Frontal cortex (tissue), 3 donors: ENCODE measurements at regions not wholly inside any gene's neighbourhood (a gene's known extent, or its start where the extent isn't known, plus 50 kb on each side); places are given as distances from the start of the nearest gene placed in this dataset.
"Not testable (repeated sequence)": the region's sequence is repeated elsewhere in the genome, so short reads cannot be mapped to it uniquely, and the experiment has no call there.

Source experiments
- DNase-seq, 2 donors: peaks; one replicate each; pipeline ENCODE4 v3.0.0; 2012; ENCODE audit warnings: low spot score in 2 of 2
- FAIRE-seq: peaks from 2 replicates; lab custom pipeline; 2012; peaks lifted over from hg19 to GRCh38; lab: Jason Lieb, UNC
- donor health status: control.
- donor health status: control.
- donor health status: control.

DNA sequence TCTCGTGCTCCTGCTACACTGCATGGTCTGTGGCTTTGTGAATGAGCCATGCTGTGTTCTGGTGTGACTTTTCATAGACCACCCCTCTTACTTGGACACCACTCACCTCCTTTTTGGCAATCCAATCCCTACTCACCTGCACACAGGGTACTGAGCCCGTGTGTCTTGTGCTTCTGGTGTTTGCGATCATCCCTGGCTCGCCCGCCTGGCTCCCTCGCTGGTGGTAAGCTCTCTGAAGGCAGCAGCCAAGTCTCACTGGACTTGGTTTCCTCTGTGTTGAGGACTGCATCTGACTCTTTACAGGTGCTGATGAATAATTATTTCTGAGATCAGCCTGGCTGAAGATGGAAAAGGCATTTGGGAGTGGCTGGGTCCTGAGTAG lies 276.8 kb downstream of the TSN start:
- no peak for DNase-seq
- FAIRE-seq, result no peak

GRCh38 chr2:122033778-122034177 lies 278.3 kb downstream of the TSN start:
- no peak for DNase-seq
- no peak for FAIRE-seq

- FAIRE-seq, result no peak
- DNase-seq, result no peak
Measured at GRCh38 chr2:122034344-122034743, 278.9 kb downstream of the TSN start.

GRCh38 chr2:122034777-122035176 lies 279.3 kb downstream of the TSN start:
- FAIRE-seq (no peak), DNase-seq (no peak)

- not testable (repeated sequence) for DNase-seq, FAIRE-seq
Measured at GRCh38 chr2:122038816-122039215, 283.4 kb downstream of the TSN start.

DNA sequence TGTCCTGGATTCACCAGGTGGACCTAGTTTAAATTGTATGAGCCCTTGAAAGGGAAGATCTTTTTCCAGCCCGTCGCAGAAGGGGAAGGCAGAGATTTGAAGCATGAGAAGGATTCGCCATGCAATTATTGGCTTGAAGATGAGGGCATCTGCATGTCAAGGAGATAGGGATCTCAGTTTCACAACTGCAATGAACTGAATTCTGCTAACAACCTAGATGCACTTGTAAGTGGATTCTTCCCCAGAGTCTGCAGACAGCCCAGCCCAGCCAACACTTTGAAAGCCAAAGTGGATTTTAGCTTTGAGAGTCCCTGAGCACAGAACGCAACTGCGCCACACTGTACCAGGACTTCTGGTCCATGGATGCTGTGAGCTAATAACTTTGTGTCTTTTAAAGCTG lies 286.0 kb downstream of the TSN start:
- FAIRE-seq, result no peak
- DNase-seq, result no peak

GRCh38 chr2:122051659-122052058 lies 296.2 kb downstream of the TSN start:
- DNase-seq, FAIRE-seq: not testable (repeated sequence)

DNA sequence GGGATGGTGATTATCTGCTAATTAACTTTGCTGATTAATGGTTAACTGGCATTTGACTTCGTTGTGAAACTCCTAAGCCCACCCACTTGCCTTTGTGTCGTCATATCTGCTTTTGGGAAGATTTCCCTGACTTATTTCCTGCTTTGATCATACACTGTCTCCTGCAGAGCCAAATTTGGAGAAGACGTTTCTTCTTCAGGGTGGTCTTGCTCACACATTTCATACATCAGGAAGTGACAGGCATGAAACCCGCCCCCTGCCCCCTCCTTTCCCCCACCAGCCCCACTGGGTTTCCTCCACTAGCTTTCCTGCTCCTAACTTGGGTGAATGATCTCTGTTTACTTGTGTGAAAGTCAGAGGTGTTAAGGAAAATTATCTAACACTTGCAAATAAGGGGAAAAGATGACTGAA lies 300.1 kb downstream of the TSN start:
- DNase-seq, result no peak
- FAIRE-seq, result no peak

- DNase-seq, result no peak
- FAIRE-seq, result no peak
Measured at GRCh38 chr2:122056853-122057252, 301.4 kb downstream of the TSN start.

DNA sequence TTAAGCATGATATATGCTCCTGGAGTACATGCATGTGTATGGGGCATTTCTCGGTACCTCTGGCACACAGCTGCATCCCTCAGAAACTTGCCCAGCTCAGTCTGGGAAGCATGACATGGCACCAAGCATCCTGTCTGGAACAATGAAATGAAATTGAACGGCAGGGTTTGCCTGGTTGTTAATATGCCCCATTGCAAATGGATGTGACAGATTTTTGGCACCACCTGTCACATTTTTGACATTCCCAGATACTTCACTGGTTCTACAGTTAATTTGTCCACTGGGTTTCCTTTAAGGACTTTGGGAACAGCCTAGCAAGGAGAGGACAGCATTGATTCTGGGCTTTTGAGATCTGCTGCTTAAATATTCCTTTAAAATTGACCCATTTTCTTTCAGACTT lies 305.8 kb downstream of the TSN start:
- no peak for FAIRE-seq

DNA sequence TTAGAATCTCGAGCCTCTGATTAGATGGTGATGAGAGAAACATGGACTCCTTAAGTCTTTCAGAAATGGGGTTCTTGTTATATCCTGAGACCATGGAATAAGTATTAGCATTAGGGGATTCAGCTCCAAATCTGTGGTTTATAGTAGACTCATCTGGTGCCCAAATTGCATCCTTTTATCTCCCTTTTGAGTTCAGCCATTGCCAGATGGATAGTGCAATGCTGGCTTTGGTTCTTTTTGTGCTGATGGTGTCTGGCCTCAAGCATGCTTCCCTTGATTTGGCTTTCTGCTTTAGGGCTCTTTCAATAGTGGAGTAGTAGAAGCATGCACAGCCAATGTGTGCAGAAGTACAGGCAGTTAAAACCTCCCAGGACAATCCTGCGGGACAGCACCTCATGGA lies 306.4 kb downstream of the TSN start:
- FAIRE-seq (no peak), DNase-seq (no peak)

More for the DNA sequence above, 305.8 kb downstream of the TSN start:
- DNase-seq, result no peak

- FAIRE-seq (no peak), DNase-seq (no peak)
Measured at GRCh38 chr2:122062506-122062905, 307.1 kb downstream of the TSN start.

GRCh38 chr2:122063716-122064115 lies 308.3 kb downstream of the TSN start:
- no peak for FAIRE-seq
- DNase-seq, result no peak

- no peak for FAIRE-seq
- DNase-seq, result no peak
Measured at GRCh38 chr2:122070241-122070731, 314.8 kb downstream of the TSN start.

DNA sequence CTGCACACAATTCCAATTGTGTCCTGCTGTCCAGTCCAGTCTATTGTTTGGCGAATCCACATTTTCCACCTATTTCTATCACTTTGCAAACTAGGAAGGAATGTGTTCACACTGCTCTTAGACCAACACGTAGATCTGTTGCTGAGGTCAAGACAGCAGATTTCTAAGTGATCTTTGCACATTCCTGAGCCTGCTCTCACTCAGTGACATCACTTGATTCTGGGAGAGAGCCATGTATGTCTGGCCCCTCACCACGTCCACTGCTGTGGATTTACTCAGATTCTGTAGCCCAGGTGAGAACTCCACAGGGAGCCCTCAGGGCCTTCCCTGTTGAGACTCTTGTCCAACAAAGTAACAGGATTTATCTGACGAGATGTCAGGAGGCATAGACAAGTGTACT lies 317.2 kb downstream of the TSN start:
- FAIRE-seq, result no peak
- DNase-seq, result no peak

- DNase-seq (no peak), FAIRE-seq (no peak)
Measured at GRCh38 chr2:122074201-122074600, 318.8 kb downstream of the TSN start.

DNA sequence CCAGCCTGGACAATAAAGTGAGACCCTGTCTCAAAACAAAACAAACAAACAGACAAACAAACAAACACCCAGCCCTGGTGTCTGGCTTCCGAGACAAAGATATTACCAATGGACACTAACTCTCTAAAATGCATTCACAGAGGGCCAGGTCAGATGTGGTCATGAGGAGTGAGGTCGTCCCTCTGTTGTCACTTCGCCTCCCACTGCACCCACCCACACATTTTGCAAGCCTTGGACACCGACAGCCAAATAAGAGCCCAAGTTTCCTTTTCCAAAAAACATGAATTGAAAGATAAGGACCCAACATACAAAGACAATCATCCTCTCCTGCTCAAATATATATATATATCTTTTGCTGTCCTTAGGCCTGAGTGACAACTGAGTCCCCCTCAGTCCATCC lies 319.9 kb downstream of the TSN start:
- no peak for DNase-seq
- FAIRE-seq, result no peak

DNA sequence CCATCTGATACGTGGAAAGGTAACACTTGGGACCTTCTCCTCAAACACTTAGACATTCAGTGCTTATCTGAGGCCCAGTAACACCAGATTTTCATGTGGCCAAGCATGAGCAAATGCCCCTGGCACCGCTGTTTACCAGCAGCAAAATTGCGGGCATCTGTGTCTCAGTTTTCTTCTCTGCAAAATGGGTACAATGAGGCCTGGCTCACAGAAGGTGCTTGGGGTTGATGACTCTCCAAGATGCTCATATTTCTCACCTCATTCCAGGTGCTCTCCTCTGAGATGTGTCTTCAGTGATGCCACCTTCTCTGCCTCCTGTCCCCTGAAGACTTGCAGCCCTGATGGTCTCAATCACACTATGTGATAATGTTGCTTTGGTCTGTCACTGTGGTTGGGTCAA lies 321.7 kb downstream of the TSN start:
- DNase-seq (no peak), FAIRE-seq (no peak)

GRCh38 chr2:122077771-122078170 lies 322.3 kb downstream of the TSN start:
- FAIRE-seq, result no peak
- DNase-seq, result no peak

- DNase-seq (no peak), FAIRE-seq (no peak)
Measured at GRCh38 chr2:122078451-122078850, 323.0 kb downstream of the TSN start.

- no peak for DNase-seq
- FAIRE-seq, result no peak
Measured at GRCh38 chr2:122079844-122080243, 324.4 kb downstream of the TSN start.

GRCh38 chr2:122080316-122080715 lies 324.9 kb downstream of the TSN start:
- FAIRE-seq (no peak), DNase-seq (no peak)

- FAIRE-seq (no peak), DNase-seq (no peak)
Measured at GRCh38 chr2:122080871-122081270, 325.4 kb downstream of the TSN start.
